NOMO-1 treated with DMSO at 0.1 percent for 48 hours (cell line): ENCODE measurements at regions not wholly inside any gene's neighbourhood (a gene's known extent, or its start where the extent isn't known, plus 50 kb on each side); places are given as distances from the start of the nearest gene placed in this dataset.
"Not testable (repeated sequence)": the region's sequence is repeated elsewhere in the genome, so short reads cannot be mapped to it uniquely, and the experiment has no call there.

Experiments used
- DNase-seq: peaks from one replicate; lab custom pipeline; 2025; ENCODE audit not compliant: unreplicated experiment; lab: John Stamatoyannopoulos, UW

DNA sequence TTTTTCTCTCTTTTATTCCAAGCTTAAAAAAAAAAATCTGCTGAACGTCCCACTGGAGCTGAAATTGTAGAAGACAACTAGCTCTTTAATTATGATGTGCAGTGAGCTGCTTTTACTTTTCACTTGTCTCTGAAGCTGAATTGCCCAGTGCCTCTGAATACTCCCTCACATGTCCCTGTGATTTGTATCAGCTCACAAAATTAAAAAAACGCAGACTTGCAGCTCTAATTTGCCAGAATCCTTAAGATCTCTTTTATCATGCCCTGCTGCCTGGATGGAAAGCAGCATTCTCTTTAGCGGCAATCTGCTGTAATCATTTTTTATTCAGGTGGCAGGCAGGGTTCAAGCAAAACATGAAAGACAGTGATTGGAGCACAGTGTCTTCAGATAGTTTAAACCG is 443.8 kb upstream of the SPTLC3 start:
- DNase-seq, result no peak

DNA sequence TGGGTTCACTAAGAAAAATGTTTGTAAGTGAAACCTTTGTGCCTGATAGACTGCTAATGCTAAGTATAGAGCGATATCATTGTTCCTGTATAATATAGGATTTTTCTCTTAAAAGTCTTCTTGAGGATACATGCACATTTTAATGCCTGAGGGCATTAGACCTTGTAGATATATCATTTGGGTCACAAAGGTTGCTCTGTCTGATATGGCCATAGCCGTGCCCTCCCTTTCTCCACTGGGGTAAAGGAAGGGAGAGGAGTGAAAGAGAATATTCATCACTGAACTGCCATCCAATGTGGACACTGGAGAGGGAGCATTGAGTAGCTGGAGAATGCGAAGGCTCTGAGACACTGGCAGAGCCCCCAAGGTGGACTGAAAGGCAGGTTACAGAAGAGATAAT is 442.2 kb upstream of the SPTLC3 start:
- DNase-seq, result no peak

DNA sequence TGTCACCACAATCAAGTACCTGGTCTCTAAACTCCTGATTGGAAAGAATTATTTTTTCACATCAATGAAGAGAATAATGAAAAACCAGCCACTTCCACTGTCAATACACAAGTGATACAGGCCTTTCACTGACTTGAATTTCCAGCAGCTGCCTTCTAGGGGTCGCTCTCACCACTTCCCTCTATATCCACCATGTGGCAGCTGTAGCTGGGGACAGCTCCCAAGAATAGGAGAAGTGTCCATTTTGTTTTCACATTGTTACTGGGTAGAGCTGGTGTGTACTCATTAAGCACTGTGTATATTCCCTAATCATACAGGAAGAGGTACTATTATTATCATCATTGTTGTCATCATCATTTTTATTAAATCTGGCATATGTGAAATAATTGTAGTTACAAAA is 438.4 kb upstream of the SPTLC3 start:
- peak; percentile 28 for DNase-seq

DNA sequence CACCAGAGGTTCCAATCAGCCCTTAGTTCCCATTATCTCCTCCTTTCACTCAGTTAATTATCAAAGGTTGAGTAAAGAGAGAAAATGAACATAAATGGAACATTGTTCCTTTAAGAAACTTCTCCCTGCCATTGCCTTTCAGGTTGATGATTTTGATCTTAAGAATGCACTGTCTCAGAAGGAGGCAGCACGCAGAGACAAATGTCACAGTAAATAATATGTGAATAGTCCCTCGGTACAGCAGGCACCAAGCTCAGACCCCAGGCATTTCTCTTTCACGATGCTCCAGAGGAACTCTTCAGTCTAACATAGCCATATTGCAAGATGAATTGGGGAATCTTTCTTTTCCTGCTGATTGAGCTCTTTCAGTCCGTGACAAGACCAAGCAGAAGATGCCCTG is 435.3 kb upstream of the SPTLC3 start:
- no peak for DNase-seq

DNA sequence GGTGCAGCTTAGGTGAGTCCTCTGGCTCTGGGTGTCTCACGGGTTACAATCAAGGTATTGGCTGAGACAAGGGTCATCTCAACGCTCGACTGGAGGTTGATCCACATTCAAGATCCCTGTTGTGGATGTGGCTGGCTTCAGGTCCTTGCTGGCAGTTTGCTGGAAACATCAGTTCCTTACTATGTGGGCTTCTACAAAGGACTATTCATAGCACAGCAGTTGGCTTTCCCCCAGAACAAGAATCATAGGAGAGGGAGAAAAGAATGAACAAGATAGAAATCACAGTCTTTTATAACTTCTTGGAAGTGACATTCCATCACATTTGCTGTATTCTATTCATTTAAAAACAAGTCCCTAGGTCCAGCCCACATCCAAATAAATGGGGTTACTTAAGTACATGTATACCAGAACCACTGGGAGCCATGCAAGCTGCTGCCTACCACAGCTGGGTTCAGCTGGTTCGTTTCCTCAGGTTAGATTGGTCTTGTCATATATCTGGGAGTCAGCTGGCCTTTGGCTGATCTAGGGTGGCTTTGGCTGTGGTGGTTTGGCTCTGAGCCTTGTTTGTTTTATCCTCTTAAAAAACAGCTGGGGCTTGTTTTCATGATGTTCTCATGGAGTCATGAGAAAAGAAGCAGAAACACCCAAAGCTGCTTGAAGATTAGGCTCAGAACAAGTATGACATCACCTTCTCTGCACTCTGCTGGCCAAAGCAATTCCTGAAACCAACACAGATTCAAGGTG is 433.2 kb upstream of the SPTLC3 start:
- DNase-seq, result no peak

DNA sequence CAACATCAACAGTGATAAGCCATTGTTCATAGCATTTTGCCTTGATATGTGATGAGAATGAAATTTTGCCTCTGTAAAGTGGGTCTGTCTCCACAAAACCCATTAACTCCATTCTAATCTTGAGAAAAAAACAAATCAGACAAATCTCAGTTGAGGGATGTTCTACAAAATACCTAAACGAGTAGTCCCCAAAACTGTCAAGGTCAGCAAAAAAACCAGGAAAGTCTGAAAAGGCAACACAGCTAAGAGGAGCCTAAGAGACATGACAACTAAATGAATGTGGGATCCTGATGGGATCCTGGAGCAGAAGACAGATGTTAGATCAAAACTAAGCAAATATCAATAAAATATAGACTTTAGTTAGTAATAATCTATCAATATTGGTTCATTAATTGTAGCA is 431.6 kb upstream of the SPTLC3 start:
- DNase-seq, result no peak

DNA sequence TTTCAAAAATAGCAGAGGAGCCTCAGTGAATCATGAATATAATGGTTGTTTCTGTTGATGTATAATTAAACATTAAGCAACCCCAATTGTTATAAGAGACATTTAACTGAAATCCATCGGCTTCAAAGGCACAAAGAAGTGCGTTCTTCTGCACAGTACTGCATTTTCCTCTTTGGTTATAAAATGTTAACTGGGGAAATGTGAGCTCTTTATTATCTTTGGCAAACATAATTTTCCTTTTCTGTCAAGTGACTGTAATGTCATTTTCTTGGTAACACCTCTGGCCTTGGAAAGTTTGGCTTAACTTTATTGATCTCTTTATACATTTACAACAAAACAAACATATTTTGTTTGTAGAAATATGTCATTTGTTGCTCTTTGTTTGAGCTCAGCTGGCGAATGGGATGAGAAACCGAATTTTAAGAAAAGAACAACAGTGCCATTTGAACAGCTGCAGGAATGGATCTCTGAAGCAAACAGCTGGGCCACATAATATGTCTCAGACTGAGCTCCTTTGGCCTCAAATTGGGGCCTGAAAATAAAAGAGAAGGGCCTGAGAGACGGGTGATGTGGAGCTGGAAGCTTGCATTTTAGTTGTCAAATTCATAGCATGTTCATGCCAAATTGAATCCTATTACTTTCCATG is 427.0 kb upstream of the SPTLC3 start:
- no peak for DNase-seq

DNA sequence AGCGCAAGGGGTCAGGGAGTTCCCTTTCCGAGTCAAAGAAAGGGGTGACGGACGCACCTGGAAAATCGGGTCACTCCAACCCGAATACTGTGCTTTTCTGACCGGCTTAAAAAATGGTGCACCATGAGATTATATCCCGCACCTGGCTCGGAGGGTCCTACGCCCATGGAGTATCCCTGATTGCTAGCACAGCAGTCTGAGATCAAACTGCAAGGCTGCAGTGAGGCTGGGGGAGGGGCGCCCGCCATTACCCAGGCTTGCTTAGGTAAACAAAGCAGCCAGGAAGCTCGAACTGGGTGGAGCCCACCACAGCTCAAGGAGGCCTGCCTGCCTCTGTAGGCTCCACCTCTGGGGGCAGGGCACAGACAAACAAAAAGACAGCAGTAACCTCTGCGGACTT is 426.1 kb upstream of the SPTLC3 start:
- not testable (repeated sequence) for DNase-seq

DNA sequence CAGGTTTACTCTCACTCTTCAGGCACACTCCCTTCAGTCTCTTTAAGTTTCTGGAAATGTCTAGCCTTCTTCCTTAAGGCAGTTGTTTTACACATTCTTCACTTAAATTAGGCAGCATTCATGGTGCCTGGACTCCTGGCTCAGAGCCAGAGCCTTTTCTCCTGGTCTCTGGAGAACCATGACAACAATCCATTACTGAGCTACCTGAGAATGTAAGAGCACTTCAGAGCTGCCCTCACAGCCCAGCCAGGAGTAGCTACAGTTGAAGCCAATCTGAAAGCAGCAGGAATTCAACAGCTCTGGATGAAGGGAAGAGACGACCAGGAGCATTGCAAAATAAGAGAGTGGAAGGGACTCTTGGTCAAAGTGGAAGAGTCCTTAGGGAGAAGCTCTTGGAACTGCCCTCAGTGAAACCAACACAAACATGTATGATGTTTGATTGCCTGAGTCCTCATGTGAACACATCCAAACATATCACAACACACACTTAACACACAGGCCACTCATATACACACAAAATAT is 416.8 kb upstream of the SPTLC3 start:
- DNase-seq, result no peak

DNA sequence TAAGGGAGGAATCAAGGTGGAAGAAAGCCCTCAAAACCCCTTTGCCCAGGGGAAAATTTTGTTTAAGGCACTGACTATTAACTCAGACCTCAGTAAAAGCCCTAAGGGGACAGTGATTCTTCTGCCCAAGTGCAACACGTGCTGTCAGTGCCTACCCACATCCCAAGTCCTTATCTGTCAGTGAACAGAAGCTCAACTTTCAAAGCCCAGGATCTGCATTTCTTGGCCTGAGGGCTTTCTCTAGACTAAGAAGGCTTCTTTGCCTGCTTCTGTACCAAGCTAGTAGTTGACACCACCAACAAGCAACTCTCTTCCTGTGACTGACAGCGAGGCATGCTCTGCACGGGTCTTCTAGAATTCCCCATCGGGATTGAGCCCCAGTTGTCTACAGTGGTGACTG is 416.0 kb upstream of the SPTLC3 start:
- no peak for DNase-seq

DNA sequence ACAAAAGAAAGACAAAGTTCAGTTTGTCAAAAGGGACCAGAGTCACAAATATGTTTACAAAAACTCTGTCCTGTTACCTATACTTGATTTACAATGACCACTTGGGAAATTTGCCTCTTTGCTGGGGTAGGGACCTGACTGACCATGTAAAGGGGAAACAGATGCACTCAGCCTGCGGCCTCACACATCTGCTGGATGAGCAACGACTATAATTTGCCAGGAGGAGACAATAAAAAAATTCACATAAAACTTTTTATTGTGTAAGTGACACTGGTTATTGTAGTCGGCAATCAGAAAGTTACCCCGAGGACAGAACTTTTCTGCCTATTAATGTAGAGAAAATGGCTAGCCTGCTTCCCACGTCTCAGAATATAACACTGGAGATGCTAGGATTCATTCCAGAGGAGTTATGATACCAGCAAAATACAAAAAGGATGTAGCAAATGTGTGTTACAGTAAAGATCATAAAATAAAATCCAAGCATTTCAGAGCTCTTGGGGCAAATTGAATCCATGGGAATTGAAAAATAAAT is 415.4 kb upstream of the SPTLC3 start:
- DNase-seq, result no peak

DNA sequence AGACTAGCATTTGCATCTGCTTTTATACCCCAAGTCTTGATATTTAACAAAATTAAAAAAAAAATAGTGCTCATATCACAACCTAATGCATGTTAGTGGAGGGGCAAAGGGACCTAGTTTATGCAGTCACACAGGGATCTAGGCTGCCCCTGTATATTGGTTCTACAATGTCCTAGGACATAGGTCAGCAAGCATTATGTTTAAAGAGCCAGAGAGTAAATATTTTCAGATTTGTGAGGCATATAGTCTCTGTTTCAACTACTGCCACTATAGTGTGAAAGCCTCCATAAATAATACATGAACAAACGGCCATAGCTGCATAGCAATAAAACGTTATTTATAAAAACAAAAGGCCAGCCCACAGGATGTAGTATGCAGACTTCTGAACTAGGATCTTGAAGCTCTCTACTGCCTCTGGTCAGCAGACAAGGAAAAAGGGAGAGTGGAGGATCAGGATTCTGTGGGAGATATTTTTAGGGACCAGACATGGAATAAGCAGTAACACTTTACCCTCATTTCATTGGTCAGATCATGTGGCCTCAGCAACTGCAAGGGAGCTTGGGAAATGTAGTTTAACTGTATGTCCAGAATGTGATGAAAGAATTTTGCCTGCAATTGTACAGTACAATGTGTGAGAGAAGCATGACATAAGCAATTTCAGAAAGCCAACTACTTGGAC is 414.2 kb upstream of the SPTLC3 start:
- no peak for DNase-seq

DNA sequence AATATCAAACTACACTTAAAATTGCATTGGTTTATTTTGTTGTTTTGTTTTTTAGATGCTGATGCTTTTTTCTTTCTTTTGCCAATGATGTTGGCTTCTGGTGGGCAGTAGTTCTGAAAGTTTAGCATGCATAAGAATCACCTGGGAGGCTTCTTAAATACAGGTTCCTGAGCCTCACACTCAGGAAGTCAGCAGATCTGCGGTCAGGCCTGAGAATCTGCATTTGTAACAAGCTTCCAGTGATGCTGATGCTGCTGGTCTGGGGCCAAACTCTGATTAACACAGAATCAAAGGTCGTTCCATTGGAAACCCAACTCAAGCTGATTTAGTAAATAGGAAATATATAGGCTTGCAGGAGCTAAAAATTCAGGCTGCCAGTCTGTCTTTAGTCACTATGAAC is 412.9 kb upstream of the SPTLC3 start:
- DNase-seq, result no peak

DNA sequence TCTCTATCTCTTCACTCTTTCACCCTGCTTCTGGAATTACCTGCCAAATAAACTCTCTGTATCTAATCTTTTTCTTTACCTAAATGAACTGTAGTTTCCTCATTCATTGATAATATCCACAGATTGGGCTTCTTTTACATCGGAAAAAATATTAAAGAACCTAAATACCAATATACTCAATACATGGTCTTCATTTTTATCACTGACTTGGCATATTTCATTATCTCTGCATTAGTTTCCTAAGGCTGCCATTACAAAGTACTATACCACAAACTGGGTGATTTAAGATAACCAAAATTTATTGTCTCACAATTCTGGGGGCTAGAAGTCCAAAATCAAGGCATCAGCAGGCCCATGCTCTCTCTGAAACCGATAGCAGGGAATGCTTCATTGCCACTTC is 411.9 kb upstream of the SPTLC3 start:
- no peak for DNase-seq

DNA sequence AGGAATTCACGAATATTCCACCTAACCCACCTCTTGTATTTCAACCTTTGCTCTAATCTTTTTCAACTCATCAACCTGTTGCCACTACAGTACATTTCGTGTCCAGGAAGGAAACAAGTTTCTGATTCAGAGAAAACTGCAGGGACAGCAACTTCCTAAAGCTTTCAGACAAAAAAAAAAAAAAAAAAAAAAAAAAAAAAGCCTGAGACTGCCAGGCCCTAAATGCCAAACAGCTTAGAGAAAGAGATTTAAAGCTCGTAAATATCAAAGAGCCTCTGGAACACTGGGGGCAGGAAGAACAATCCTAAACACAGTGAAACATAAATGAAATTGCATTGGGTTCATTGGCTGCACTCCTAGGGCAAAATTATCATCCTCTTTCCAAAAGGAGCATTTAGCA is 411.2 kb upstream of the SPTLC3 start:
- DNase-seq, result no peak

DNA sequence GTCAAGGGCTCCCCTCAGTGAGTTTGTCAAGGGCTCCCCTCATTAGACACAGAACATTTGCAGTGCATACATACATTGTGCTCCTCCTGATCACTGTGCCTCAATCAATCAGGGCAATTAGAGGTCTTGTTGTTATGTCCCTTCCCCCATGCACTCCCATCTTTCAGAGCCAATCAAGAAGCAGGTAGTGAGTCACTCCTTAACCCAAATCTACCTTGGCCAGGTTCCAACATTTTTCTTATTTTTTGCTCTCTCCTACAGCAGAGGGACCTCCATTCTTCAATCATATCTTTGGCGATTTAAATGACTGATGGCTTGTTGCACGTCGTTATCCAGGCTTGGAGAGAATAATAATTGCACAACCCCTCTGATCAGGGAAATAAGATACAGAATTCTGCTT is 409.9 kb upstream of the SPTLC3 start:
- DNase-seq, result no peak

DNA sequence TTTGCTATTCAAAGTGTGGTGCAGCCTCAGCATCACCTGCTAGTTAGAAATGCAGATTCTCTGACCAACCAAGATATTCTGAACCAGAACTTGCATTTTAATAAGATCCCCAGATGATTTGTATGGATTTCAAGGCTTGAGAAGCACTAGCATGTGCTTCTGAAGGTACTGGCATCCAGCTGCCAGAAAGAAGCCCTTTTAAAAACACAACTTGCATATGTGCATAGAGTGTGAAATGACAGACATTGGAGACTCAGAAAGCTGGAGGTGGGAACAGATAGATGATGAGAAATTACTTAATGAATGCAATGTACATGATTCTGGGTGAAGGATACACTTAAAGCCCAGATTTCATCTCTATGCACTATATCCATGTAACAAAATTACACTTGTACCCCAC is 409.3 kb upstream of the SPTLC3 start:
- no peak for DNase-seq

DNA sequence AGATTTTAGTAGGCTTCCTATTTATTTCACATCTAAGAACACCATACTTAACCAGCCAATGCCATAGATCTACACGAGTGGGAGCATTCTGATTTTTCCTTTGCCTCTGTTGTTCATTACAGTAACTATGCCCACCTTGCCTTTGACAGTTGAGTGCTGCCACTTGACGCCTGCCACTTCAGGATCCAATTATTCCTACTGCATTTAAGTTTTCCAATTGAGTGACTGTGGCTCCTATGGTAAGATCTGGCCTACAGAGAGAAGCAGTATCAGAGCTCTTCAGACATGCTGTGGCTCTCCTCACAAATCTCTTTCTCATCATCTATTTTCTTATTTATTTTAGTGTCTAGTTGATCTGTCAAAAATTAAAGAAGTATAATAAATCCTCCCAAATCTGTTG is 403.0 kb upstream of the SPTLC3 start:
- DNase-seq, result no peak

DNA sequence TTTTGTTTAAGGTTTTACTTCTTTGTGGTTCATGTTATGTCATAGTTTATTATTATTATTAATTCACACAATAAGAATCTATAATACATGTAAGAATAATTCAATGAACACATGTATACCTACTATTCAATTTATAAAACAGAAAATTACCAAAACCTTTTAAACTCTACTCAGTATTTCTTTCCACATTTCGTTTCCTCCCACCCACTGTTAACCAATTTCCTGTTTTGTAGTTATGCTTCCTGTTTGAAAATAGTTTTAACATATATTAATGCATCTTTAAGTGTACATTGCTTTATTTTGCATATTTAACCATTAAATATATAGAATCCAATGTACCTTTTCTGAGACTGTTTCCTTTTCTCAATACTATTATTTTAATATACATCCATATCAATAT is 397.9 kb upstream of the SPTLC3 start:
- DNase-seq, result no peak

DNA sequence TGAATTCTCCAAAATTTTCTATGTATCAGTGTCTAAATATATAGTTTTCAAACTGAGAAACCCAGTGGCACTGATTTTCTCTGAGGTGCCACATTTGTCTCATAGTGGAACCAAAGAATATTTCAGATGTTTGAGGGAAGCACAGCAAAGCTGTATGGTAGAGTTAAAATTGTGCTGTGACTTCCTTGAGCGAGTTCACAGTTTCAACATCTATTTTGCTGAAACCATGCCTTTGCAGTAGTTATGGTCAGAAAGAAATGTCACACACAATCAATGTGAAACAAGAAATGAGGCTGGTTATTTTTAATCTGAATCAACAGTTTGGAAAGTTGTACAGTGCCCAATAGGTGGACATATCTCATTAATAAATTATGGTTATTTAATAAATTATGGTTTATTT is 394.0 kb upstream of the SPTLC3 start:
- no peak for DNase-seq

DNA sequence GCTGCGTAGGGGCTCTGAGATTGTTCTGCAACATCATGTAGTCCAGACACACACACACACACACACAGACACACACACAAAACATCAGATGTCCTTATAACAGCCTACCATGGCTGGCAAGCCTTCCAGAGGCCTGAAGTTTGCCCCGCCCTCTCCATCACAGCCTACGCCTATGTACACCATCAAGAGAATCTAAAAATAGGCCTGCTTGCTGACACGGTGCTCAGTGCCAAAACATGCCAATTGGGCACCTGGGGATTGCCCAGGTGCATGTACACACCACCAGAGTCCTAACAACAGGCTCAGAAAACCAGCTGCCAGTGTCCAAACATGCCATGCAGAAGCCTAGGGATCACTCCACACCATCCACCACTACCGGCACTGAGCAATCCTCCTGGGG is 391.7 kb upstream of the SPTLC3 start:
- DNase-seq, result no peak

DNA sequence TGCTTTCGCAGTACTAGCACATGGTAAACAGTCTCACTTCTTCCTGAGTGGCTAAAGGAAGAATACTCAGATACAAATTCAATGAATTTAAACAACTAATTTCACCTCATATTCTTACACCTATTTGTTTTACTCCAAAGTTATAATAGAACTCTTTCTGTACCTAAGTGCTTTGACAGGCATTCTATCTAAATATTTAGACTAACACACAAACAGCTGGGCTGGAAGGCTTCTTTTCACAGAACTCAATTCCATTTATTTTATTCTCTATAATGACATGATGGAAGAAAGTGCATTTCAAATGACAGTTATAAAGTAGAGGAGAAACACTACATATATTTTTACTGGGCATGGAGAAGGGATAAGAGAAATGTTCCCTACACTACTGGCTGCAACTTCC is 384.9 kb upstream of the SPTLC3 start:
- no peak for DNase-seq
